ENCODE measurements at regions not wholly inside any gene's neighbourhood (a gene's known extent, or its start where the extent isn't known, plus 50 kb on each side); places are given as distances from the start of the nearest gene placed in this dataset.
"Not testable (repeated sequence)": the region's sequence is repeated elsewhere in the genome, so short reads cannot be mapped to it uniquely, and the experiment has no call there.

DNA sequence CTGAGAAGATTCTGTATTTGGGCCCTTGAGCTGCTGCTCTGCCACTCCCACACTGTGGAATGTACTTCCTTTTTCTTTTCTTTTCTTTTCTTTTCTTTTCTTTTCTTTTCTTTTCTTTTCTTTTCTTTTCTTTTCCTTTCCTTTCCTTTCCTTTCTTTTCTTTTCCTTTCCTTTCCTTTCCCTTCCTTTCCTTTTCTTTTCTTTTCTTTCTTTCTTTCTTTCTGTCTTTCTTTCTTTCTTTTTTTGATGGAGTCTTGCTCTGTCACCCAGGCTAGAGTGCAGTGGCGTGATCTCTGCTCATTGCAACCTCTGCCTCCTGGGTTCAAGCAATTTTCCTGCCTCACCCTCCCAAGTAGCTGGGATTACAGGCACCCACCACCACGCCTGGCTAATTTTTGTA lies 89.8 kb downstream of the DNAAF6 start:
- H3F3A ChIP-seq (ENCODE audit: insufficient read depth, low read depth); POLR2A ChIA-PET (ENCODE audit: unreplicated experiment); H4K20me1 ChIP-seq (ENCODE audit: insufficient read depth); intact Hi-C loops (cut with micrococcal nuclease; ENCODE audit: unreplicated experiment); H2AFZ ChIP-seq; H3K9me3 ChIP-seq (ENCODE audit: insufficient read depth, low read depth); H3K4me2 ChIP-seq; CTCF ChIA-PET; H3K4me3 ChIP-seq; H3K36me3 ChIP-seq (ENCODE audit: low read depth); H3K27ac ChIP-seq; DNase-seq; BruUV-seq (replicated peaks); H3K9me2 ChIP-seq (ENCODE audit: insufficient read depth); H3K79me2 ChIP-seq (ENCODE audit: low read depth); H3K27me3 ChIP-seq (ENCODE audit: insufficient read depth, low read depth): not testable (repeated sequence)
- H3K4me1 ChIP-seq (replicated peaks; ENCODE audit: insufficient read depth) = peaks cover 28% of the 10 kb centered on the region

DNA sequence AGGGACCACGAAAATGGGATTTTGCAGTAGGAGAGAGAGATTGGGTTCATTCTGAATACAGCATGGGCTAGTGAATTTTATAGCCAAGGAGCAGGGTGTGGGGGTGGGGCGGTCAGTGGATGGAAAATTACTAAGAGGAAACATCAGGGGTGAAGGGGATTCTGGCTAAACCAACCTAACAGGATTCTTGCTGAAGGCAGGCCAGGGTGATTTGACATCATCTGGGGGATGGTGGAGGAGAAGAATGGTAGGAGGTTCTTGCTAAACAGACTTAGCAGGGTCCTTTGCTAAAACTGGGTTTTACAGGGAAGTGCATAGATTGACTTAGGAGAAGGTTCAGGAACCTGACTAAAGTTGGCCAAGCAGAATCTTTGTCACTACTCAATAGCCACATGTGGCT lies 91.9 kb downstream of the DNAAF6 start:
- H3K4me1 ChIP-seq (replicated peaks; ENCODE audit: insufficient read depth) = peaks cover 28% of the 10 kb centered on the region
- DNase-seq = peak; percentile 4 to 48
- peak overlapping the region; percentile 52; the same call in 1 of the 2 replicates for H2AFZ ChIP-seq
- TF ChIP-seq EZH2 (IDR thresholded peaks at IDR 0.05; ENCODE audit: low read depth) = no peak
- TF ChIP-seq, protein P1, sequence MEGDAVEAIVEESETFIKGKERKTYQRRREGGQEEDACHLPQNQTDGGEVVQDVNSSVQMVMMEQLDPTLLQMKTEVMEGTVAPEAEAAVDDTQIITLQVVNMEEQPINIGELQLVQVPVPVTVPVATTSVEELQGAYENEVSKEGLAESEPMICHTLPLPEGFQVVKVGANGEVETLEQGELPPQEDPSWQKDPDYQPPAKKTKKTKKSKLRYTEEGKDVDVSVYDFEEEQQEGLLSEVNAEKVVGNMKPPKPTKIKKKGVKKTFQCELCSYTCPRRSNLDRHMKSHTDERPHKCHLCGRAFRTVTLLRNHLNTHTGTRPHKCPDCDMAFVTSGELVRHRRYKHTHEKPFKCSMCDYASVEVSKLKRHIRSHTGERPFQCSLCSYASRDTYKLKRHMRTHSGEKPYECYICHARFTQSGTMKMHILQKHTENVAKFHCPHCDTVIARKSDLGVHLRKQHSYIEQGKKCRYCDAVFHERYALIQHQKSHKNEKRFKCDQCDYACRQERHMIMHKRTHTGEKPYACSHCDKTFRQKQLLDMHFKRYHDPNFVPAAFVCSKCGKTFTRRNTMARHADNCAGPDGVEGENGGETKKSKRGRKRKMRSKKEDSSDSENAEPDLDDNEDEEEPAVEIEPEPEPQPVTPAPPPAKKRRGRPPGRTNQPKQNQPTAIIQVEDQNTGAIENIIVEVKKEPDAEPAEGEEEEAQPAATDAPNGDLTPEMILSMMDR (conservative IDR thresholded peaks at IDR 0.05) = no peak
- ChIA-PET CTCF (no interaction called here), POLR2A (ENCODE audit: unreplicated experiment) (no interaction called here)
- no peaks in the 10 kb centered on the region for H4K20me1 ChIP-seq (ENCODE audit: insufficient read depth)
- H3K4me2 ChIP-seq = peak overlapping the region; percentile 57; the same call in 1 of the 2 replicates
- no peaks in the 10 kb centered on the region for H3K36me3 ChIP-seq (ENCODE audit: low read depth)
- H3K27ac ChIP-seq = no peak overlapping the region
- no peaks in the 10 kb centered on the region for H3K79me2 ChIP-seq (ENCODE audit: low read depth)
- BruUV-seq (replicated peaks) = no TSS peak
- no peaks in the 10 kb centered on the region for H3K9me3 ChIP-seq (ENCODE audit: insufficient read depth, low read depth)
- no peak overlapping the region for H3K4me3 ChIP-seq
- no peaks in the 10 kb centered on the region for H3K27me3 ChIP-seq (ENCODE audit: insufficient read depth, low read depth)
- intact Hi-C loops (cut with micrococcal nuclease; ENCODE audit: unreplicated experiment) = no loop called here
- H3K9me2 ChIP-seq (ENCODE audit: insufficient read depth) = no peaks in the 10 kb centered on the region
- H3F3A ChIP-seq (ENCODE audit: insufficient read depth, low read depth) = no peaks in the 10 kb centered on the region

DNA sequence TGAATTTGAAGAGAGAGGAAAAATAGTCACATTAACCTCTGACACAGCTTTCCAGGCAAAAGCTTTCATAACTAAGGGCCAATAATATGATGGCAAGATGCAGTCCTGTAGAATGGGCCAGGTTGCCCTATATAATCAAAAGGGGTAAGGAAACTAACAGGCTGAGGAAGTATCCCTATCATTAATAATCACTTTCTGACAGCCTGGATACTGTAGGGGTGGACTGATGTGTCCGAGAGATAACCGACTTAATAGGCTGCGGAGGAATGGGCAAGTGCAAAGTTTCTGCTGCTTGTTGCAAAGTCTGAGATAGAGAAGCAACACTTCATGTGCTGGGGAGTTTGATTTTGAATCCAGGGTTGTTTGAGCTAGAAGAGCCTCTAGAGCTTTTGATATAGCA lies 94.8 kb downstream of the DNAAF6 start:
- H3K4me3 ChIP-seq = no peak overlapping the region
- no TSS peak for BruUV-seq (replicated peaks)
- intact Hi-C loops (cut with micrococcal nuclease; ENCODE audit: unreplicated experiment) = no loop called here
- no peaks in the 10 kb centered on the region for H3K79me2 ChIP-seq (ENCODE audit: low read depth)
- no peaks in the 10 kb centered on the region for H3K36me3 ChIP-seq (ENCODE audit: low read depth)
- TF ChIP-seq, protein P1 (conservative IDR thresholded peaks at IDR 0.05) = no peak
- TF ChIP-seq EZH2 (IDR thresholded peaks at IDR 0.05; ENCODE audit: low read depth) = no peak
- no peak overlapping the region for H3K27ac ChIP-seq
- no peaks in the 10 kb centered on the region for H3K9me3 ChIP-seq (ENCODE audit: insufficient read depth, low read depth)
- H4K20me1 ChIP-seq (ENCODE audit: insufficient read depth) = no peaks in the 10 kb centered on the region
- no peaks in the 10 kb centered on the region for H3K9me2 ChIP-seq (ENCODE audit: insufficient read depth)
- peaks cover 18% of the 10 kb centered on the region for H3K4me1 ChIP-seq (replicated peaks; ENCODE audit: insufficient read depth)
- H2AFZ ChIP-seq = no peak overlapping the region
- H3F3A ChIP-seq (ENCODE audit: insufficient read depth, low read depth) = no peaks in the 10 kb centered on the region
- H3K4me2 ChIP-seq = no peak overlapping the region
- DNase-seq = no peak
- POLR2A ChIA-PET (ENCODE audit: unreplicated experiment) = no interaction called here
- CTCF ChIA-PET = no interaction called here
- no peaks in the 10 kb centered on the region for H3K27me3 ChIP-seq (ENCODE audit: insufficient read depth, low read depth)

DNA sequence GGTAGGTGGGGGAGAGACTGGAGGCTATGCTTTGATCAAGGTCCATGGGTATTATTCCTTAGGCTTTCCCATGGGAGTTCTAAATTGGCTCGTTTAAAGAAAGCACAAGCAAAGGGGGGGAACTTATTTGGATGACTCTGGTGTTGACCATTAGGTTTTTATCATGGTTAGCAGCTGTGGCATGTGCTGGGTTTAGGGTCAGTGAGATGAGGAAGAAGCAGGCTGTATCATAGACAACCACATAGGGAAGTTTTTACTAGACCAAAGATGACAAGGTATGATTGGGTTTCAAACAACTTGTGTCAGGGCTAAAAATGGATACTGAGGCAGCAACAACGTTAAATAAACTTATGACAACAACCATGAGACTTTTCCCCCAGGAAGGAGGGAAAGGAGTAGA lies 97.7 kb downstream of the DNAAF6 start:
- Histone ChIP-seq H3K9me2 (ENCODE audit: insufficient read depth) (no peaks in the 10 kb centered on the region), H3K9me3 (ENCODE audit: insufficient read depth, low read depth) (no peaks in the 10 kb centered on the region), H2AFZ (no peak overlapping the region), H3K27me3 (ENCODE audit: insufficient read depth, low read depth) (no peaks in the 10 kb centered on the region), H4K20me1 (ENCODE audit: insufficient read depth) (no peaks in the 10 kb centered on the region), H3K27ac (no peak overlapping the region), H3K4me1 (replicated peaks; ENCODE audit: insufficient read depth) (no peaks in the 10 kb centered on the region), H3F3A (ENCODE audit: insufficient read depth, low read depth) (no peaks in the 10 kb centered on the region), H3K36me3 (ENCODE audit: low read depth) (no peaks in the 10 kb centered on the region), H3K4me2 (no peak overlapping the region), H3K4me3 (no peak overlapping the region), H3K79me2 (ENCODE audit: low read depth) (no peaks in the 10 kb centered on the region)
- POLR2A ChIA-PET (ENCODE audit: unreplicated experiment) = no interaction called here
- DNase-seq = no peak
- intact Hi-C loops (cut with micrococcal nuclease; ENCODE audit: unreplicated experiment) = no loop called here
- no TSS peak for BruUV-seq (replicated peaks)
- CTCF ChIA-PET = no interaction called here
- no peak for TF ChIP-seq EZH2 (IDR thresholded peaks at IDR 0.05; ENCODE audit: low read depth)
- TF ChIP-seq, protein P1 (conservative IDR thresholded peaks at IDR 0.05) = no peak
